Putamen (tissue), 1 donor: ENCODE measurements at regions not wholly inside any gene's neighbourhood (a gene's known extent, or its start where the extent isn't known, plus 50 kb on each side); places are given as distances from the start of the nearest gene placed in this dataset.
"Not testable (repeated sequence)": the region's sequence is repeated elsewhere in the genome, so short reads cannot be mapped to it uniquely, and the experiment has no call there.

Experiments
- DNase-seq: peaks from one replicate; pipeline ENCODE4 v3.0.0-alpha.2; 2016; ENCODE audit warnings: low spot score

DNA sequence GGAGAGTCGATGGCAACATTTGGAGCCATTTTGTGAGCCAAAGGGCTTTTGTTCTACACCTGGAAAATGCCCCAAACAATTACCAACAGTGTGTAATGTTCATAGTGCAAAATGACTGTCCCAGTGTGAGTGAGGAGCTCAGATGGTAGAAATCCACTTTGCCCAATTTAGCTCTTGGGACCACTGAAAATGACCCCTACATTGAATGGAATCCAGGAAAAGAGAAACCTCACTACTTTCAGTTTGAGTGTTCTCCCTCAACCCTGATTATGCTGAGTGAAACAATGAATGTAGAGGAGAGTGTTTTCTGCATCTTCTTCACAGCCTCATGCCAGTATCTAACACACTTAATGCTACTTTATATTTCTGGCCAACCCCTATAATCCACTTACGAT, 84.9 kb upstream of the NRN1 start:
- no peak for DNase-seq

GRCh38 chr6:6090861-6091607, 84.3 kb upstream of the NRN1 start:
- no peak for DNase-seq

DNA sequence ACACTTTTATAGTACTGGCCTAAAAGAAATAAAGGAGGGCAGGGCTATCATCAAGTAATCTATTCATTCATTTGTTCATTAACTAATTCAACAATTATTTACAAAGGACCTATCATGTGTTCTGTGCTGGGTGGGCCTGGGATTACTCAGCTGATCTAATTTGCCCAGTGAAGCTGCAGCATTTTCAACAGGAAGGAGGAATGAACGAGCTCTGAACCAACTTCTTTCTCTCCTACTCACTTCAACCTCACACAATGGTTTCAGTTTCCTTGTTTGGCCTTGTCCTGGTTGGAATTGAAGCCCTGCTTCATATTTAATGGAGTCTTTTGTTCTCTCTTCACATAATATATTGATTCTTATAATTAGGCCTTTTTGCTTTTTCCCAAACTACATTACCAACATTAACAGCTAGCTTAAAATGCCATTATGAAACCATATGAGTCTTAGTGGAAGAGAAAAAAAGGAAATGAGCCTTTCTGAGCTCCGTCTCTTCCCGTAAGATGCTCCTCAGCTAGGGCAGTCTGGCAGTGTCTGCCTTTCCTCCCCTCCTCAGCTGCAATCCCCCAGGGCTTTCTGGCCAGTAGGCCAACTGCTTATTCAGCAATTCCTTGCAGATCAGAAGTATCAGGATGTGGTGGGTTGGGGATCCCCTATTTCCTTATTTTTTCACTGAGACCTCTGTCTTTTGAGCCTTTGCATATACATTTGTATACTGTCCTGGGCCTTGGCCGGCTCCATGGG, 79.4 kb upstream of the NRN1 start:
- peak; percentile 1 for DNase-seq

DNA sequence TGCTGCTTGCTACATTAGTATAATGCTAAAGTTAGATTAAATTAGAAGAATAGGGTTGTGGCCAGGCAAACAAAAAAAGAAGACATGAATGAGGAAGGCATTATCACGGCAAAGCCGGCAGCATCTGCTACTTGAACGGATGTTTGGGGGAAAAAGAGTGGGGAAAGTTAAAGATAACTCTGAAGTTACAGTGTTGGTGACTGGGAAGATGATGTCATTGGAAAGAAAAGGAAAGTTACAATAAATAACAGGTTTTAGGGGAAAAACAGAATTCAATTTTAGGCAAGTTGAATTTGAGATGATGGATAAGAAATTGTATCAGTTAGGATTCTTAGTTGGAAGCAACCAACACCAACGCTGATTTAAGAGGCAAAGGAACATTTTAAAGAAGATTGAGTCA, 74.2 kb upstream of the NRN1 start:
- no peak for DNase-seq

GRCh38 chr6:6074190-6074589, 67.5 kb upstream of the NRN1 start:
- DNase-seq, result no peak

GRCh38 chr6:6068157-6068556, 61.4 kb upstream of the NRN1 start:
- DNase-seq, result not testable (repeated sequence)

DNA sequence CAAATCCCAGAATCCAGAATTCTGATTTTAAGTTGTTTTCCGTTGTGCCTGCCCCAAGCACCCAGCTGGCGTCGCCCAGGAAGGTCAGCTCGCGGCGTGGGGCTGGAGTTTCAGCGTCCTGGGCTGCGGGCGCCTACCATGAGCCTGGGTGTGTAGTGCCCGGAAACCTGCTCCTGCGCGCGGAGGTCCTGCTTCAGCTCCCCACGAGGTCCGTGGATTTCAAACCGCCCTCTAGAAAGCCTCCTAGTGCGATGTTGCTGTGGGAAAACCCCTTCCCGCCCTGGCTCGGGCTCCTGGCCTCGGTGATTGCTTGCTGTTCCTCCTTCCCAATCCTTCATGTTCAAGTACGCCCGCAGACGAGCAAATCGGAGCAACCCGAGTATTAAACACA, 51.3 kb upstream of the NRN1 start:
- no peak for DNase-seq

GRCh38 chr6:6057442-6058053, 50.8 kb upstream of the NRN1 start:
- DNase-seq, result peak; percentile 16
